Caco-2 (cell line): ENCODE measurements at regions not wholly inside any gene's neighbourhood (a gene's known extent, or its start where the extent isn't known, plus 50 kb on each side); places are given as distances from the start of the nearest gene placed in this dataset.

ENCODE experiments used
- BruUV-seq: library from RNA; stranded (reverse); fragments of 400-500 nt; replicated peaks from 2 replicates; lab custom pipeline; 2021; lab: Mats Ljungman, UMichigan
- CTCF ChIA-PET: fragments of 300-600 bp; sonication (Branson Sonifier 250); formaldehyde crosslinking; loops from one replicate; lab custom pipeline; 2022; ENCODE audit warnings: antibody characterized with exemption; lab: Charles Lee
- POLR2A ChIA-PET: fragments of 300-600 bp; sonication (Branson Sonifier 250); formaldehyde crosslinking; loops from one replicate; lab custom pipeline; 2022; ENCODE audit warnings: antibody characterized with exemption; lab: Charles Lee
- DNase-seq, 2 experiments: peaks; one replicate each; pipeline versions ENCODE4 v3.0.0 to v3.0.0-alpha.2; 2020 to 2022
- H3K27me3 ChIP-seq: replicated peaks from 2 replicates; pipeline ENCODE4 v1.6.0; 2011; ENCODE audit warnings: low read length; ENCODE audit not compliant: control insufficient read depth, insufficient read depth
- H3K36me3 ChIP-seq: 2 replicates; pipeline ENCODE4 v1.5.1; 2011; ENCODE audit warnings: low read length; ENCODE audit not compliant: control insufficient read depth, insufficient read depth
- H3K4me1 ChIP-seq: fragments of 250-450 bp; sonication (Bioruptor Pico); 2 replicates; pipeline ENCODE4 v1.5.1; 2020; ENCODE audit warnings: mild to moderate bottlenecking
- H3K4me3 ChIP-seq: 2 replicates; pipeline ENCODE4 v1.5.1; 2011; ENCODE audit warnings: low read depth, mild to moderate bottlenecking, control low read depth, low read length
- H3K9me3 ChIP-seq: fragments of 250-450 bp; sonication (Bioruptor Pico); 2 replicates; pipeline ENCODE4 v1.5.1; 2020; ENCODE audit warnings: mild to moderate bottlenecking, moderate library complexity
- H3K27ac Mint-ChIP-seq: one replicate; pipeline ENCODE4 v1.8.0; 2022; ENCODE audit warnings: mixed read lengths; ENCODE audit not compliant: unreplicated experiment
- H3K27me3 Mint-ChIP-seq: one replicate; pipeline ENCODE4 v1.8.0; 2022; ENCODE audit warnings: mixed read lengths; ENCODE audit not compliant: insufficient read depth, unreplicated experiment
- H3K36me3 Mint-ChIP-seq: one replicate; pipeline ENCODE4 v1.8.0; 2022; ENCODE audit warnings: mild to moderate bottlenecking, mixed read lengths; ENCODE audit not compliant: insufficient read depth, unreplicated experiment
- H3K4me1 Mint-ChIP-seq: one replicate; pipeline ENCODE4 v1.8.0; 2022; ENCODE audit warnings: low read depth, mixed read lengths; ENCODE audit not compliant: unreplicated experiment
- H3K4me3 Mint-ChIP-seq: one replicate; pipeline ENCODE4 v1.8.0; 2022; ENCODE audit warnings: mild to moderate bottlenecking, moderate library complexity, mixed read lengths; ENCODE audit not compliant: unreplicated experiment
- H3K9me3 Mint-ChIP-seq: one replicate; pipeline ENCODE4 v1.8.0; 2022; ENCODE audit warnings: mixed read lengths; ENCODE audit not compliant: unreplicated experiment
- CTCF ChIP-seq, 2 experiments: fragments of 200-600 bp in 1 of 2; IDR thresholded peaks; 1 replicate in 1 of 2; 2 replicates in 1 of 2; pipeline versions ENCODE4 v1.5.1 to v1.8.0; 2011 to 2022; ENCODE audit warnings: antibody characterized with exemption in 1 of 2, control low read depth in 1 of 2, inconsistent platforms in 1 of 2, low read depth in 1 of 2, low read length in 1 of 2, mild to moderate bottlenecking in 1 of 2, moderate library complexity in 1 of 2; ENCODE audit not compliant: insufficient read depth in 1 of 2, severe bottlenecking in 1 of 2, unreplicated experiment in 1 of 2
- intact Hi-C: fragments of 100-400 bp; cut with micrococcal nuclease; formaldehyde crosslinking; loops from one replicate; pipeline ENCODE4 v1.10.0; 2022; ENCODE audit not compliant: unreplicated experiment

- CTCF ChIA-PET: no interaction called here
- Mint-ChIP-seq H3K4me1 (no peaks in the 10 kb centered on the region), H3K9me3 (no peaks in the 10 kb centered on the region)
These were observed 289.9 kb downstream of the DMAC1 start for GRCh38 chr9:7509576-7510145.

GRCh38 chr9:7508516-7508915 lies 291.1 kb downstream of the DMAC1 start:
- H3K9me3 ChIP-seq: no peaks in the 10 kb centered on the region
- peaks cover 17% of the 10 kb centered on the region for H3K27me3 Mint-ChIP-seq
- no peak overlapping the region for H3K27ac Mint-ChIP-seq
- BruUV-seq: no TSS peak
- no peak for DNase-seq
- H3K4me3 ChIP-seq: no peak overlapping the region
- no peaks in the 10 kb centered on the region for H3K36me3 Mint-ChIP-seq
- H3K4me1 ChIP-seq: no peaks in the 10 kb centered on the region
- no peaks in the 10 kb centered on the region for H3K4me1 Mint-ChIP-seq
- no peaks in the 10 kb centered on the region for H3K36me3 ChIP-seq
- CTCF ChIA-PET: no interaction called here
- no peaks in the 10 kb centered on the region for H3K9me3 Mint-ChIP-seq
- intact Hi-C loops: no loop called here
- no peak for TF ChIP-seq CTCF (IDR thresholded peaks at IDR 0.05; ENCODE audit: insufficient read depth in 1 of 2, low read depth in 1 of 2, low read length in 1 of 2, severe bottlenecking in 1 of 2, unreplicated experiment in 1 of 2)
- no peaks in the 10 kb centered on the region for H3K27me3 ChIP-seq
- POLR2A ChIA-PET: interaction anchor here (0.7 kb wide), 1 partner anchor 311 kb away, joined by 3 read pairs; no protein-coding TSS in a partner anchor
- H3K4me3 Mint-ChIP-seq: no peak overlapping the region

More at GRCh38 chr9:7509576-7510145, 289.9 kb downstream of the DMAC1 start:
- Histone ChIP-seq H3K9me3 (no peaks in the 10 kb centered on the region), H3K4me1 (no peaks in the 10 kb centered on the region), H3K4me3 (no peak overlapping the region), H3K27me3 (no peaks in the 10 kb centered on the region), H3K36me3 (no peaks in the 10 kb centered on the region)
- no peak overlapping the region for H3K4me3 Mint-ChIP-seq
- TF ChIP-seq CTCF (IDR thresholded peaks at IDR 0.05; ENCODE audit: insufficient read depth in 1 of 2, low read depth in 1 of 2, low read length in 1 of 2, severe bottlenecking in 1 of 2, unreplicated experiment in 1 of 2): no peak
- H3K27ac Mint-ChIP-seq: no peak overlapping the region
- DNase-seq: no peak
- peaks cover 10% of the 10 kb centered on the region for H3K27me3 Mint-ChIP-seq
- POLR2A ChIA-PET: no interaction called here
- no peaks in the 10 kb centered on the region for H3K36me3 Mint-ChIP-seq
- intact Hi-C loops: no loop called here
- no TSS peak for BruUV-seq

GRCh38 chr9:7507566-7508270 lies 291.9 kb downstream of the DMAC1 start:
- no peak for DNase-seq
- Mint-ChIP-seq H3K27me3 (peaks cover 17% of the 10 kb centered on the region), H3K4me1 (no peaks in the 10 kb centered on the region), H3K36me3 (no peaks in the 10 kb centered on the region), H3K4me3 (no peak overlapping the region), H3K27ac (no peak overlapping the region), H3K9me3 (no peaks in the 10 kb centered on the region)
- ChIA-PET POLR2A (no interaction called here), CTCF (no interaction called here)
- Histone ChIP-seq H3K4me1 (no peaks in the 10 kb centered on the region), H3K4me3 (no peak overlapping the region), H3K27me3 (0 out of 2 replicates have a peak, but pooled peaks cover 1% of the 10 kb centered on the region), H3K9me3 (no peaks in the 10 kb centered on the region), H3K36me3 (no peaks in the 10 kb centered on the region)
- no peak for TF ChIP-seq CTCF (IDR thresholded peaks at IDR 0.05; ENCODE audit: insufficient read depth in 1 of 2, low read depth in 1 of 2, low read length in 1 of 2, severe bottlenecking in 1 of 2, unreplicated experiment in 1 of 2)
- intact Hi-C loops: no loop called here
- no TSS peak for BruUV-seq
